Cardiac septum (tissue), 1 donor: ENCODE measurements at regions not wholly inside any gene's neighbourhood (a gene's known extent, or its start where the extent isn't known, plus 50 kb on each side); places are given as distances from the start of the nearest gene placed in this dataset.
"Not testable (repeated sequence)": the region's sequence is repeated elsewhere in the genome, so short reads cannot be mapped to it uniquely, and the experiment has no call there.

Source experiments
- DNase-seq: peaks from one replicate; pipeline ENCODE4 v3.0.0-alpha.2; 2020; ENCODE audit warnings: low spot score
- intact Hi-C: fragments of 100-400 bp; cut with DNase I; formaldehyde crosslinking; loops from one replicate; pipeline ENCODE4 v1.14.0; 2022
- donor health status: DM: no; HTN: no; CAD: no.

- no peak for DNase-seq
- intact Hi-C loops = no loop called here
Measured at GRCh38 chr5:103690676-103691075, 128.1 kb upstream of the NUDT12 start.

- intact Hi-C loops = no loop called here
- DNase-seq = no peak
Measured at GRCh38 chr5:103679873-103680272, 117.3 kb upstream of the NUDT12 start.

GRCh38 chr5:103676198-103676597, 113.6 kb upstream of the NUDT12 start:
- DNase-seq, intact Hi-C loops: not testable (repeated sequence)

GRCh38 chr5:103674739-103675138, 112.2 kb upstream of the NUDT12 start:
- intact Hi-C loops = no loop called here
- DNase-seq = no peak

- no peak for DNase-seq
- intact Hi-C loops = no loop called here
Measured at GRCh38 chr5:103674251-103674650, 111.7 kb upstream of the NUDT12 start.

- no peak for DNase-seq
- intact Hi-C loops = no loop called here
Measured at GRCh38 chr5:103669615-103670014, 107.0 kb upstream of the NUDT12 start.

GRCh38 chr5:103668281-103668680, 105.7 kb upstream of the NUDT12 start:
- DNase-seq = no peak
- intact Hi-C loops = no loop called here

- no peak for DNase-seq
- intact Hi-C loops = no loop called here
Measured at GRCh38 chr5:103667068-103667467, 104.5 kb upstream of the NUDT12 start.

- intact Hi-C loops = no loop called here
- DNase-seq = no peak
Measured at GRCh38 chr5:103657301-103657700, 94.7 kb upstream of the NUDT12 start.

- no peak for DNase-seq
- intact Hi-C loops = no loop called here
Measured at GRCh38 chr5:103648086-103648485, 85.5 kb upstream of the NUDT12 start.

GRCh38 chr5:103646698-103647614, 84.4 kb upstream of the NUDT12 start:
- intact Hi-C loops = no loop called here

GRCh38 chr5:103645816-103646215, 83.2 kb upstream of the NUDT12 start:
- intact Hi-C loops = no loop called here
- no peak for DNase-seq

More at GRCh38 chr5:103646698-103647614, 84.4 kb upstream of the NUDT12 start:
- no peak for DNase-seq

- intact Hi-C loops = no loop called here
- no peak for DNase-seq
Measured at GRCh38 chr5:103638979-103639378, 76.4 kb upstream of the NUDT12 start.

GRCh38 chr5:103624675-103625074, 62.1 kb upstream of the NUDT12 start:
- intact Hi-C loops = no loop called here
- DNase-seq = no peak

GRCh38 chr5:103624035-103624480, 61.5 kb upstream of the NUDT12 start:
- intact Hi-C loops = no loop called here
- DNase-seq = no peak

- intact Hi-C loops = no loop called here
- DNase-seq = no peak
Measured at GRCh38 chr5:103623425-103623824, 60.8 kb upstream of the NUDT12 start.

- intact Hi-C loops = no loop called here
- DNase-seq = no peak
Measured at GRCh38 chr5:103621548-103621930, 59.0 kb upstream of the NUDT12 start.

- intact Hi-C loops = no loop called here
Measured at GRCh38 chr5:103620851-103621547, 58.4 kb upstream of the NUDT12 start.

GRCh38 chr5:103617913-103618312, 55.3 kb upstream of the NUDT12 start:
- DNase-seq = no peak
- intact Hi-C loops = no loop called here

More at GRCh38 chr5:103620851-103621547, 58.4 kb upstream of the NUDT12 start:
- DNase-seq = no peak

- intact Hi-C loops = no loop called here
- no peak for DNase-seq
Measured at GRCh38 chr5:103617090-103617489, 54.5 kb upstream of the NUDT12 start.

GRCh38 chr5:103612545-103612944, 50.0 kb upstream of the NUDT12 start:
- intact Hi-C loops = no loop called here

More at GRCh38 chr5:103612545-103612944, 50.0 kb upstream of the NUDT12 start:
- DNase-seq = no peak
